DOHH2 (cell line): ENCODE measurements at regions not wholly inside any gene's neighbourhood (a gene's known extent, or its start where the extent isn't known, plus 50 kb on each side); places are given as distances from the start of the nearest gene placed in this dataset.

ENCODE experiments used
- H3F3A ChIP-seq: fragments of 200-600 bp; sonication (generic), shearing (Covaris generic); 2 replicates; pipeline ENCODE4 v1.6.0; 2016; ENCODE audit warnings: antibody characterized with exemption, mild to moderate bottlenecking; ENCODE audit not compliant: control insufficient read depth, insufficient read depth
- H3K27ac ChIP-seq: fragments of 200-600 bp; sonication (generic); 2 replicates; pipeline ENCODE4 v1.5.1; 2014; ENCODE audit warnings: low read depth, mild to moderate bottlenecking, low read length, moderate library complexity
- H3K27me3 ChIP-seq: fragments of 200-600 bp; sonication (generic); 2 replicates; pipeline ENCODE4 v1.6.1; 2014; ENCODE audit warnings: mild to moderate bottlenecking, low read length, mixed read lengths; ENCODE audit not compliant: control insufficient read depth
- H3K36me3 ChIP-seq: fragments of 200-600 bp; sonication (generic); 2 replicates; pipeline ENCODE4 v1.6.1; 2014; ENCODE audit warnings: mild to moderate bottlenecking, low read length, moderate library complexity, mixed read lengths; ENCODE audit not compliant: control insufficient read depth
- H3K4me1 ChIP-seq: fragments of 200-600 bp; sonication (generic); 2 replicates; pipeline ENCODE4 v1.6.1; 2014; ENCODE audit warnings: mild to moderate bottlenecking, low read length, mixed read lengths; ENCODE audit not compliant: control insufficient read depth
- H3K4me2 ChIP-seq: fragments of 200-600 bp; sonication (generic); 2 replicates; pipeline ENCODE4 v1.6.0; 2014; ENCODE audit warnings: mild to moderate bottlenecking, low read length, moderate library complexity
- H3K4me3 ChIP-seq: fragments of 200-600 bp; sonication (generic); 2 replicates; pipeline ENCODE4 v1.5.1; 2014; ENCODE audit warnings: mild to moderate bottlenecking, low read length, mixed read lengths
- H3K79me2 ChIP-seq: fragments of 200-600 bp; sonication (generic); 2 replicates; pipeline ENCODE4 v1.6.1; 2014; ENCODE audit warnings: mild to moderate bottlenecking, low read length, mixed read lengths; ENCODE audit not compliant: control insufficient read depth
- H3K9me2 ChIP-seq: fragments of 200-600 bp; sonication (generic); replicated peaks from 2 replicates; pipeline ENCODE4 v1.6.1; 2014; ENCODE audit warnings: mild to moderate bottlenecking, low read length, mixed read lengths; ENCODE audit not compliant: control insufficient read depth
- H3K9me3 ChIP-seq: fragments of 200-600 bp; sonication (generic); 2 replicates; pipeline ENCODE4 v1.6.1; 2014; ENCODE audit warnings: antibody characterized with exemption, low read length, mixed read lengths; ENCODE audit not compliant: control insufficient read depth, insufficient read depth
- H4K20me1 ChIP-seq: fragments of 200-600 bp; sonication (generic); 2 replicates; pipeline ENCODE4 v1.6.0; 2014; ENCODE audit warnings: low read depth, mild to moderate bottlenecking, antibody characterized with exemption, low read length, moderate library complexity; ENCODE audit not compliant: control insufficient read depth, insufficient read depth
- CTCF ChIP-seq: fragments of 200-600 bp; sonication (generic); IDR thresholded peaks from one replicate; pipeline ENCODE4 v1.5.1; 2014; ENCODE audit warnings: antibody characterized with exemption, mild to moderate bottlenecking, low read depth, low read length; ENCODE audit not compliant: poor library complexity, severe bottlenecking
- EZH2phosphoT487 ChIP-seq: fragments of 200-600 bp; sonication (generic); IDR thresholded peaks from 2 replicates; pipeline ENCODE4 v1.6.1; 2017; ENCODE audit warnings: borderline replicate concordance, mild to moderate bottlenecking, antibody characterized with exemption, low read length, moderate library complexity, mixed read lengths

- H3K9me3 ChIP-seq = no peaks in the 10 kb centered on the region; the same call in 1 of the 2 replicates
- H3K27me3 ChIP-seq = no peaks in the 10 kb centered on the region
- H3K36me3 ChIP-seq = no peaks in the 10 kb centered on the region
- no peaks in the 10 kb centered on the region for H4K20me1 ChIP-seq
- H3K4me2 ChIP-seq = no peak overlapping the region
- H3K79me2 ChIP-seq = no peaks in the 10 kb centered on the region
- H3K4me1 ChIP-seq = no peaks in the 10 kb centered on the region
- H3K27ac ChIP-seq = no peak overlapping the region
- no peaks in the 10 kb centered on the region for H3K9me2 ChIP-seq
- no peaks in the 10 kb centered on the region for H3F3A ChIP-seq
- no peak overlapping the region for H3K4me3 ChIP-seq
- TF ChIP-seq EZH2phosphoT487 = no peak
- TF ChIP-seq CTCF = no peak
Measured at GRCh38 chr19:30910485-30911240, 438.6 kb downstream of the TSHZ3 start.

GRCh38 chr19:30909216-30909615, 440.0 kb downstream of the TSHZ3 start:
- H3K27ac ChIP-seq = no peak overlapping the region
- no peak overlapping the region for H3K4me3 ChIP-seq
- H3K9me3 ChIP-seq = no peaks in the 10 kb centered on the region; the same call in 1 of the 2 replicates
- no peaks in the 10 kb centered on the region for H3K36me3 ChIP-seq
- H4K20me1 ChIP-seq = no peaks in the 10 kb centered on the region
- H3K4me1 ChIP-seq = no peaks in the 10 kb centered on the region
- no peaks in the 10 kb centered on the region for H3K27me3 ChIP-seq
- no peaks in the 10 kb centered on the region for H3K9me2 ChIP-seq
- H3F3A ChIP-seq = no peaks in the 10 kb centered on the region
- TF ChIP-seq EZH2phosphoT487 (no peak), CTCF (no peak)
- H3K79me2 ChIP-seq = no peaks in the 10 kb centered on the region
- H3K4me2 ChIP-seq = no peak overlapping the region

GRCh38 chr19:30908262-30908771, 440.9 kb downstream of the TSHZ3 start:
- Histone ChIP-seq H4K20me1 (no peaks in the 10 kb centered on the region), H3K9me2 (no peaks in the 10 kb centered on the region), H3F3A (no peaks in the 10 kb centered on the region), H3K4me2 (no peak overlapping the region), H3K79me2 (no peaks in the 10 kb centered on the region), H3K4me3 (no peak overlapping the region), H3K9me3 (no peaks in the 10 kb centered on the region; the same call in 1 of the 2 replicates), H3K27ac (no peak overlapping the region), H3K36me3 (no peaks in the 10 kb centered on the region), H3K27me3 (no peaks in the 10 kb centered on the region), H3K4me1 (no peaks in the 10 kb centered on the region)
- no peak for TF ChIP-seq CTCF
- no peak for TF ChIP-seq EZH2phosphoT487
